HG03108 (cell line): ENCODE measurements at regions not wholly inside any gene's neighbourhood (a gene's known extent, or its start where the extent isn't known, plus 50 kb on each side); places are given as distances from the start of the nearest gene placed in this dataset.
"Not testable (repeated sequence)": the region's sequence is repeated elsewhere in the genome, so short reads cannot be mapped to it uniquely, and the experiment has no call there.

Experiments
- ATAC-seq: cut with Tn5 transposase; IDR thresholded peaks from one replicate; pipeline ENCODE4 v1.9.1; 2021; ENCODE audit warnings: moderate library complexity; ENCODE audit not compliant: unreplicated experiment

DNA sequence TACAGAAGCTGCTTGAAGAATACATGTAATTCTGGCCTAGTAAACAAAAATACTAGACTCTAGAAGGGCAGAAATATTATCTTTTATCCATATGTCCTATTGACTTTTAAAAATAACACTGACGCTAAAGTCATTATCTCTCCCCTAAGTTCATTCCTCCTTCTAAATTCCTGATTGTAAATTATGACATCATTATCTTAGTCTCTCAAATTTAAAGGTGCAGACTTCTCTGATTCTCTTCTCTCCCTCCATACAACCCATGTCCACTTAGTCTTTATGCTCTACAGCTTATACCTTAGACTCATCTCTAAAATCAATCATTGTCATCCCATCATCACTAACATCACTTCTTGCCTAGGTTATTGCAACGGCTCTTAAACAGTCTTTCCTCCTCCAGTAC, 327.9 kb upstream of the GRIA3 start:
- ATAC-seq = no peak

DNA sequence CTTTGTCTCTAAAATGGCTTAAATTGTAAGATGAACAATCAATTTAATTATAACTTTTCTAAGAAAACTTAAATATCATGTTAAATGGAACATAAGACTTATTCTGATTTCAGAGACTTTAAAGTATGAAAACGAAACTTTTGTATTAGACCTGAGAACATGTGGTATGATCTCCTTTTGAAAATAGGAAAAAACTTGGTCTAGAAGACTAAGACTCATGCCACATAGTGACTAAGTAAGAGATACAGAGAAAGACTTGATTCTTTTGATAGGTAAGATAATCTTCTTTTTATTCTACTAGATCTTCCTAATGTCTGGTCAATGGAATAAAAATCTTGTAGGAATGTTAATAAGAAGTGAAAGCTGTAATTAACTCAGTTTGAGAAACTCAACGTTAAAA, 326.3 kb upstream of the GRIA3 start:
- ATAC-seq = no peak

DNA sequence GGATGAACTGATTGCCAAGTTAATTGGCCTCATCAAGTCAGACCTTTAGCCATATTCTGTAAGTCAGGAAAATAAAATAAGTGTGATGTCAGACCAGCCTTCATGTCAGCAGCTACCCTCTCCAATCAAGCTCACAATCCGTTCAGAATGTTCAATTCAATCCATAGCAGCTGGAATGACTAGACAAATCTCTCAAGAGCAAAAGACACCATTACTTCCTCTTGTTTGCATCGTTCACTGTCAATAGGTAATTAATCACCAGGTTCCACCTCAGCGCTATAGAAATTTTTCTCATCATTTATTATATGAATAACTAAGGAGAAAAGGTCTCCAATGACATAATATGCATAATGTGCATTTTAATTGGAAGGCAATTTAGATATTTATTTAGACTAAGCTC, 321.0 kb upstream of the GRIA3 start:
- ATAC-seq = no peak

DNA sequence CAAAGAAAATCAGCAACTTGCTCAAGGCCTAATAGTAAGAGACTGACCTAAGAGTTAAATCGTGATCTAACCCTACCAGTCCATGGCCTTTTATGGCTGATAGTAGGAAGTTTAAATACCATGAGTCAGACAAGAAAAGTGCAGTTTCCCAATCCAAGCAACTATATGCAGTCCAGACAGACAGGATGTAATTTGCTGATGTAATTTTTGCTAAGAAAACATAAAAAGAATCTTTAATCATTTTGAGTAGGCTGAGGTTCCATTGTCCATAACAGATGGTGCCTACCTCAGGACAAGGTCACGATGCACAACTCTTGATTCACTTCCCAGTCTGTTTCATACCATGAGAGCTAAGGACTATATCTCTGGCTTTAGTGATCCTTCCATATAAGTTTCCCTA, 317.5 kb upstream of the GRIA3 start:
- ATAC-seq = no peak

DNA sequence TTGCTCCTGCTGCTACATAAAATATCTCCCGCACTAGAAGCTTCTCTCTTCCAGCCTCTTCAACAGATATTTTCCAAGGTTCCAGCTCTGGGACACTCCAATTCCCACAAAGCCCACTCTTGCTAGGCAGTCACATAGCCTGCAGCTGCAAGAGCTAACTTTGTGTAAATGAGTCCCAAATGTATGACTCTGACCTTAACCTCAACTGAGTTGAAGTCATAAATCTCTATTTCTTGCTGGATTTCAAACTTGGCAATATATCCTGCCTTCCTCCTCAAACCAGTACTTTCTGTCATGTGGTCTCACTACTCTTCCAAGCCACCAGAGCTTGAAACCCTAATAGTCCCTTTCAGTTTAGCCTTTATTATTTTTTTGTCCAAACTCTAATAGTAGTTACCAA, 315.4 kb upstream of the GRIA3 start:
- ATAC-seq = no peak

DNA sequence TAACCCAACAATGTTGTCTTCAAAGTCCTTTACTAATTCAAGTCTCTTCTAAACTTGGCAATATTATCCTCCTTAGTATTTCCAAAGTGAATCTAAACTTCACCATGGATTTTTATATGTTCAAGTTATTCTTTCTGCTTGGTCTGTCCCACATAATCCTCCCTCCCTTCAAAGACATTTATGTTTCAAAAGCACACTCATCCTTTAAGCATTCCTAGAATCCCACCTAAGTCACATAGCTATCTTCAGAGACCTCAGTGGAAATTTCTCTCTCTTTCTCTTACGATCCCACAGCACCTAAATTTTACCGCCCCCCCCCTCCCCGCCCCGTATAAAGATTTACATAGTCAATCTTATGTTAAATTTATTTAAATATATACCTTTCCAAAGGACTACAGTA, 314.9 kb upstream of the GRIA3 start:
- ATAC-seq = no peak

DNA sequence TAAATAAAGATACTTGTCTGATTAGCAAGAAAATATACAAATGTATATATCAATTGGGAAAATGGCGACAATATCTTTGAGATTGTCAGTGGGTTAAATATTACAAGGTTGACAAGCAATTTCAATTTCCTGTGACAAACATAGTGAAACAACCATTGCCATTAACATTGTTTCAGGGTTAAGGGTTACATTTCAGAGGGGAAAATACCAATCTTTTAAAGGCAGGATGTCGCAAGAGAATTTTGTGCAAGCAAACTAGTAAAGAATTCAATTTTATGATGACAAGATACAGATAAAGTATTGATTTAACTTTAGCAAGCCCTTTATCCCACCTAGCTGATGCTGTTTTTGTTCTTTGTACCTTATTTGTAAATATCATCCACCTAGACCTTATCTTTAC, 305.8 kb upstream of the GRIA3 start:
- ATAC-seq = no peak

DNA sequence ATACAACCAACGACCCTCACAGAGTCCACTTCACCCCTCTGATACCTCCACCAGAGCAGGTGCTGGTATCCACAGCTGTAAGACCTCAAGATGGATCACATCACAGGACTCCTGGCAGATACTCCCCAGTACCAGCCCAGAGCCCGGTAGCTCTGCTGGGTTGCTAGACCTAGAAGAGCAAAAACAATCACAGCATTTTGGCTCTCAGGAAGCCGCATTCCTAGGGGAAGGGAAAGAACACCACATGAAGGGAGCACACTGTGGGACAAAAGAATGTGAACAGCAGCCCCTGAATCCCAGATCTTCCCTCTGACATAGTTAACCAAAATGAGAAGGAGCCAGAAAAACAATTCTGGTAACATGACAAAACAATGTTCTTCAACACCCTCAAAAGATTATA, 303.1 kb upstream of the GRIA3 start:
- no peak for ATAC-seq

DNA sequence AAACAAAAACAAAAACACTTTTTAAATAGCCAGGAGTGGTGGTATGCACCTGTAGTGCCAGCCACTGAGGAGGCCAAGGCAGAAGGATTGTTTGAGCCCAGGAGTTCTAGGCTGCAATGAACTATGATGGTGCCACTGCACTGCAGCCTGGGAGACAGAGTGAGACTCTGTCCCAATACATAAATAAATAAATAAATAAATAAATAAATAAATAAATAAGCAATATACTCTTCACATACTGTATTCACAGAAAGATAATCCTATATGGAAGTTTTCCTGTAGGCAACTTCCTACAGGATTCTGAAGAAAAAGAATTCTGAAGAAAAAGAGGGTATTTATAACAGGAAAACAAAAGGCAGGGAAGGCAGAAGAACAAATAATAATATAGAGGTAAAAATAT, 293.3 kb upstream of the GRIA3 start:
- ATAC-seq = no peak

DNA sequence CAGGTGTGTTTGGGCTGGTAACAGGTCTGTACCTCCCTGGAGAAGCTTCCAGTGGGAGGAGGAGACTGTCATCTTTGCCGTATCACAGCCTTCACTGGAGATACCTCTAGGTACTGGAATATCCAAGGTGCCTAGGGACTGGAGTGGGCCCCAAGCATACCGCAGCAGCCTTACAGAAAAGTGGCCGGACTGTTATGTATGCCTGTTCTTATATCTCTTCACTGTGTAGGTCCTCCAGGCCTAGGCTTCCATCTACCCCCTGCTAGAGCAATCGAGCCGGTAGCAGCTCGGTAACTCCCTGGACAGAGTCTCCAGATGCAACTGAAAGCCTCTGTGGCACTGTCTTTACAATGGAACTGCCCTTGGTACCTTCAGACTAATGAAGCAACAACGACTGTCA, 277.4 kb upstream of the GRIA3 start:
- ATAC-seq = no peak

DNA sequence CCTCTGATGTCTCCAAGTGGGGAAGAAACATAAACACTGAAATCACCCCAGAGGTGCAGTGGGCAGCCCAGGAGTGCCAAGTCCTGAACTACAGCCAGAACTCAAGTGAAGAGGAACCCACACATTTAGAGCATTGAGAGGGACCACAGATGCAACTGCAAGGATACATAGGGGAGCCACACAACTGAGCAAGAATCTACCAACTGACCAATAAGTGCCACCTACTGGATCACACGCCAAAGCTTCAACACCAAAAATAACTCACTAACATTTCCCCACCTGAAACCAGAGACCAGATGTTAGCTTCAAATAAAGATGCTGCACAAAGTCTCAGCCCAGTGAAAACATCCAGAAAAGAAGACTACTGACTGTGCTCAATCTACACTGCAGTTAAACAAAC, 276.7 kb upstream of the GRIA3 start:
- no peak for ATAC-seq

DNA sequence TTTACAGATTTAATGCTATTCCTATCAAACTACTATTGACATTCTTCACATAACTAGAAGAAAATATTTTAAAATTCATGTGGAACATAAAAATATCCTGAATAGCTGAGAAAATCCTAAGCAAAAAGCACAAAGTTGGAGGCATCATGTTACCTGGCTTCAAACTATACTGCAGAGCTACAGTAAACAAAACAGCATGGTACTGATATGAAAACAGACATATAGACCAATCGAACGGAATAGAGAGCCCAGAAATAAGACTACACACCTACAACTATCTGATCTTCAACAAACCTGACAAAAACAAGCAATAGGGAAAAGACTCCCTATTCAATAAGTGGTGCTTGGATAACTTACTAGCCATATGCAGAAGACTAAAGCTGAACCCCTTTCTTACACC, 273.4 kb upstream of the GRIA3 start:
- no peak for ATAC-seq

DNA sequence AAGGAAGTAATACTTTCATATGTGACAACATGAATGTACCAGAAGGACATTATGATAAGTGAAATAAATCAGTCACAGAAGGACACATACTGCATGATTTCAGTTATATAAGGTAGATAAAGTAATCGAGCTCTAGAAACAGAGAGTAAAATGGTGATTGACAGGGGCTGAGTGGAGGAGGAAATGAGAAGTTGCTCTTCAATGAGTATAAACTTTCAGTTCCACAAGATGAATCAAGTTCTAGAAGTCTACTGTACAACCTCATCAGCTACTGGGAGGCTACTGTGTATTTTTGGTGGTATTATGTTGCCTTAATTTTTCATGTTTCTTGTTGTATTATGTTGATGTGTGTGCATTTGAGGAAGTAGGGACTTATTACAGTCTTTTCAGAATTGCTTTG, 270.9 kb upstream of the GRIA3 start:
- ATAC-seq = no peak

DNA sequence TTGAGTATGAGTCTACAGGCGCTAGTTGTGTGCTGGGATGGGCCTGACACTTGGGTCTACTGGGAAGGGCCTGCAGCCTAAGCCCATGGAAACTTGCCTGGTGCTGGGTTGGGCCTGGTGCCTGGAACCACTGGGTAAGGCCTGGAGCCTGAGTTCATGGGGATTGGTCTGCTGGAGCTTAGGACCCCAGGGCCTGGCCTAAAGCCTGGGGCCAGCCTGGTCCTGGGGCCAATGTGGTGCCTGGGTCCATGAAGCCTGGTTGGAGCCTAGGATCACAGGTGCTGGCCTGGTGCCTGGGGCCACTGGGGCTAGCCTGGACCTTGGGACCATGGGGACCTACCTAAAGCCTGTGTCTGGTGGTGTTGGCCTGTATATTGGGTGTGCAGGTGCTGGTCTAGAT, 270.3 kb upstream of the GRIA3 start:
- no peak for ATAC-seq

DNA sequence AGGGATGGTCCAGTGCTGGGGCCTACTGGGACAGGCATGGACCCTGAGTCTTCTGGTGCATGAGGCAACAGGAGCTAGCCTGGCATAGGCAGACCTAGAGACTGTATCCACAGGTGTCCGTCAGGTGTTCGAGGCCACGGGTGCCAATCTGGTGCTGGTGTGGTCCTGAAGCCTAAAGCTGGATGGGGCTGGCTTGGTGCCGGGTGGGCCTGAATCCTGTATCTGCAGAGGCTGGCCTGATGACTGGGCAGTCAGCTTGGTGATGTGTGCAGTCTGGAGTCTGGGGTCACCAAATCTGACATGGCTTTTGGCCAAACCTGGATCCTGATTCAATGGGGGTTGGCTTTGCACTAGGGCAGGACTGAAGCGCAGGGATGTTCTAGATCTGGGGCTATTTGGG, 269.8 kb upstream of the GRIA3 start:
- ATAC-seq = no peak

DNA sequence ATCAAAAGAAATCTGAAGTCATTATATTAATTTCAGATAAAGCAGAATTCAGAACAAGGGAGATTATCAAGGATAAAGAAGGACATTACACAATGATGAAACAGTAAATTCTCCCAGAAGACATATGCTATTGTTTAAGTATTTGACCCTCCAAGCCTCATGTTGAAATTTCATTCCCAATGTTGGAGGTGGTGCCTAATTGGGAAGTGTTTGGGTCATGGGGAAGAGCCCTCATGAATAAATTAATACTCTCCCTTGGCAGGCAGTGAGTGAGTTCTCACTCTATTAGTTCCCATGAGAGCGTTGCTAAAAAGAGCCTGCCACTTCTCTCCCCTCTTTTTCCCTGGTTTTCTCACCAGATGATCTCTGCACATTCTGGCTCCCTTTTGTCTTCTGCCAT, 249.9 kb upstream of the GRIA3 start:
- ATAC-seq = no peak

DNA sequence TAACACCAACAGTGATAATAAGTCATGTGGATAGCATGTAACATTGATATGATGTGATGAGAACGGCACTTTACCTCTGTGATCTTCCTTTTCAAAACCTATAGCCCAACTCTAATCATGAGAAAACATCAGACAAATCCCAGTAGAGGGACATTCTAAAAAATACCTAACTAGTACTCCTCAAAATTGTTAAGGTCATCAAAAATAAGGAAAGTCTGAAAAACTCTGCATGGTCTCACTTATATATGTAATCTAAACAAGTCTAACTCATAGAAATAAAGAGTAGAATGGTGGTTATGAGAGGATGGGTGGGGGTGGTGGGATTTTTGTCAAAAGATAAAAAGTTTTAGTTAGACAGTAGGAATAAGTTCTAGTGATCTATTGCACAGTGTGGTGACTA, 243.9 kb upstream of the GRIA3 start:
- no peak for ATAC-seq

DNA sequence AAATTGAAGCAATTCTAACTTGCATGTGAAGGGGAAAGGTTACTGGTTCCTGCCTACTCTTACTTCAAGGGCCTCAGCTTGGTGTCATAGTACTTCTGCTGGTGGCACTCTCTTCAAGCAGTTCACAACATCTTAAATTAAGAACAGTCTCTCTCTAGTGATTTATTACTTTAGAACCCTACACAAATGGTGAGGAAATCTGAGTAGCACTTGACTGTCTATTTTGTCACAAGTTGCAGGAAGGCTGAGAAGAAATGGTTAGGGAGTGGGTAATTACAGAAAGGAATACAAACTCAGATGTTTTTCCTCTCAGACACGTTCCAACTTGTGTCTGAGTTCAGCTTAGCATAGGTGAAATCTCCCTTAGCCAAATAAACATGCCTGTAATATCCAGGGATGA, 242.3 kb upstream of the GRIA3 start:
- no peak for ATAC-seq

DNA sequence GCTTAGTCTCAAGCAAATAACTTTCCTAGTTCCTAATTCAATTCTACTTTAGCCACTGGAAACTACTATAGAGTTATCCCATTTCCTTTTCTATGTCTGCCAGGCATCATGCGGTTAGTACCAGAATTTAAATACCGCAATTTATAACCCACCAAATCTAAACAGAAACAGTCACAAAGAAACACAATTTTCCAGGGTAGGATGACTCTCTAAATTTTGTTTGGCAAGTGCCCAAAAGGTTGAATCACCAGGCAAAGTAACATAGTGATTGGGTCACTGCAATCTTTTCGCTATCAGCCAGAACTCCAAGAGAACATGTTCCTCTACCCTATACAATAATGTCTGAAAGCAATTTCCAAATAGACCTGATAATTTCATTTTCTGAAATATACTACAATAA, 240.2 kb upstream of the GRIA3 start:
- ATAC-seq = no peak

DNA sequence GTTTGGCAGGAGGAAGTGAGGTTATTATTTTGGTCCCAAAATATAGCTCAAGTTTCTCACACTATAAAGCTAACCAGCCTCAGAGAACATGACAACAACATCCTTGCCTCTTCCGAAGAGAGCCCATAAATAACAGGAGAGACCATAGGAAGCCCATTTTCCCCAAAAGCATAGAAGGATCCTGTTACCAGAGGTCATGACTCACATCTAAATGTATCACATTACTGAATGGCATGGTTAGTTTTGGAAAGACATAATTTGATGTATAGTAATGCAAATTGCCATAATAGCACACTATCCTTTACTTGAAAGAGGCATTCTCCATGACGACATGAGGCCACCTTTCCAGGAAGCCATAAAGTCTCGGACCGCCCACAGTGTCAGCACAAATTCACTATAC, 238.8 kb upstream of the GRIA3 start:
- ATAC-seq = no peak

DNA sequence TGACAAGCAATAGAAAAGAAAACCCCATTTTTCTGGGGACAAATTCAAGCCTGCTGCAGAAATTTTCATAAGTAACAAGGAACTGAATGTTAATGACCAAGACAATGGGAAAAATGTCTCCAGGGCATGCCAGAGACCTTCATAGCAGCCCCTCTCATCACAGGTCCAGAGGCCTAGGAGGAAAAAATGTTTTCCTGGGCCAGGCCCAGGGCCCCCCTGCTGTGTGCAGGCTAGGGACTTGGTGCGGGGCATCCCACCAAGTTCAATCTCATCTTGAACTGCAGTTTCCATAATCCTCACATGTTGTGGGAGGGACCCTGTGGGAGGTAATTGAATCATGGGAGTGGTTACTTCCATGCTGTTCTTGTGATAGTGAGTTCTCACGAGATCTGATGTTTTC, 211.5 kb upstream of the GRIA3 start:
- no peak for ATAC-seq

DNA sequence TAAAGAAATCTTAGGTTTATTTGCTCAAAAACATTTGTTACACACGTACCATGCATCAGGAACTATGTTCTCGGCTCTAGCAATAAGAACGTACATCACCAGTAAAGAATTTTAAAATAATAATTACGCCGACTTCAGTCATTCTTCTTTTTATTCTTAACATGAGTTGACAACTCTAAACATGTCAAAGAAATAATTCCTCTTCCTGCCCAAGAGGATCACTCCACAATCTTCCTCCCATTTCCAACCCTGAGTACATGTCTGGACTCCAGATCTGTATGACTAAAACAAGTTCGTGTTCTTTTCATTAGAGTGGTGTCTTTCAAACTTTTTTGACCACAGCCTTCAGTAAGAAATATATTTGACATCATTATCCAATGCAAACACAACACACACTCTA, 201.6 kb upstream of the GRIA3 start:
- ATAC-seq = no peak

DNA sequence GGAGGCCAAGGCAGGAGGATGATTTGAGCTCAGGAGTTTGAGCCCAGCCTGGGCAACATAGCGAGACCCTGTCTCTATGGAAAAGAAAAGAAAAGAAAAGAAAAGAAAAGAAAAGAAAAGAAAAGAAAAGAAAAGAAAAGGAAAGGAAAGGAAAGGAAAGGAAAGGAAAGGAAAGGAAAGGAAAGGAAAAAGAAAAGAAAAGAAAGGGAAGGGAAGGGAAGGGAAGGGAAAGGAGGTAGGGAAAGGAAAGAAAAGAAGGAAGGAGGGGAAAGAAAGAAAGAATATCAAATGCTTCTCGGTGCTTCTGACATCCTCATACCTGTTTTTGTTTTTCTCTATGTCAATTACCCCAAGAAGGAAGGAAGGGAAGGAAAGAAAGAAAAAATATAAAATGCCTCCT, 181.2 kb upstream of the GRIA3 start:
- not testable (repeated sequence) for ATAC-seq

DNA sequence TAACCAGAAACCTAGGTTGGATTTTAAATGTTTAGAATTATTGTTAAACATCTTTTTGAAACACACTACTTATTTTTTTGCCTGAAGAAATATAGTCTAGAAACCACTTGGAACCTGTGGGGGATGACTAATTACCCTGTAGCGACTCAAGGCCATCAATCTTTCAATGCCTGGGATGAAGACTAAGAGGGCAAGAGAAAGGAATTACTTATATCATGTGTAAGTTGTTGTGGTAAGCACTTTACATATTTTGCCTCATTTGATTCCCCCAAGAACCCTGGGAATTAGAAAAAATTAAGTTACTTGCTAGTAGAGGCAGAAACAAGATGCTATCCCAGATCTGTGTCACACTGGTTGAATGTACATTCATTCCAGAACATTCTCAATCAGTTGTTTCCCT, 170.9 kb upstream of the GRIA3 start:
- ATAC-seq = no peak
